Left kidney (tissue), 1 donor: ENCODE measurements at regions not wholly inside any gene's neighbourhood (a gene's known extent, or its start where the extent isn't known, plus 50 kb on each side); places are given as distances from the start of the nearest gene placed in this dataset.

Source experiments
- DNase-seq: peaks from one replicate; pipeline ENCODE4 v3.0.0-alpha.2; 2013

DNA sequence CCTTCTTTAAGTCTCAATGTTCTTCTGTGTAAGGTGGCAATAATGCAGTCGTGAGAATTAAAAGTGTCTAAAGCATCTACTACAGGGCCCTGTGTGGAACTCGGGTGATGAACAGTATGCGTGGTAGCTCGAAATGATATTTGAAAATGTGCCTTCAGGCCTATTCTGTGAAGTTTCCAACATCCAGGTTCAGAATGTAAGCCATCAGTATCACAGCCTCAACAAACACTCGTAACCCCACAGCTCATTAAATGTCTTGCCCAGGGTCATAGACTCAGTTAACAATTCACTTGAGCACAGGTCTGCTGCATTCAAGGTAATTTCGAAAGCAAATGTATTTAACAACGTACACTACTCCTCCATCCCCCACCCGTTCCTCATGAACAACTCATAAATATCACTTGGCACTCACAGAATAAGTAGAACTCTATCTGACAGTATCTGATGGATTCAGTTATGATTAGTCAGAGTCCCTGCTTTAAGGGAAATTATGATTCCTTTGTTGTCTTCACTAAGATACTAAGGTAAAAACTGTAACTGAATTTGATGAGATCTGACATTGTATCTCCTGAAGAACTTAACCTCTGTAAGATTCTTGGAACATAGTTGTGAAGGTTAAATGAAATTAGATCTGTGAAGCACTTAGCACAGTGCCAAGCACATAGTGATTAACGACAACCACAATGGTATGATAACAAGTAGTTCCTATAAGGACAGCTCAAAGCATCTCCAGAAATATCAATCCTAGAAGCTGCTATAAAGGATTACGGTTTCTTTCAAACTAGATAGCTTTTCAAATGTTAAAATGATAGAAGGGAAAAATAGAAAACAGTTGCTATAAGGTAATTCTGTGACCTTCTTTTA is 642.3 kb downstream of the TBL1XR1 start:
- DNase-seq, result peak; percentile 24

DNA sequence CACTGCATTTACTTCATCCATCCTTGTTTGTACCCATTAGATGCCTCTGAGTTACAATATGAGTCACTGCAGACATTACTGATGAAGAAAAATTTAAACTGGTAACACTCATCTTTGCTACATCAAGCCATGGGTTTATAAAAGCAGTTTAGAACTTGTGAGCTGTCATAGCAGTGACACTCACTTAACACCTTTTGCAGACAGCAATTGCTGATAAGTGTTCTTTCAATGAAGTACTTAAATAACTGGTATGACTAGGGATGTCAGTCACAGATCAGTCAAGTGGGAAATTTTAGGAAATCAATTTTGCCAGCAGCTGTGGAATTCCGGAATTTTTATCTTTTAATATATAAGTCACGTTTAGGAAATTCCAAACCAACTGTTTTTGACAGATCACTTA is 643.0 kb downstream of the TBL1XR1 start:
- DNase-seq, result no peak

DNA sequence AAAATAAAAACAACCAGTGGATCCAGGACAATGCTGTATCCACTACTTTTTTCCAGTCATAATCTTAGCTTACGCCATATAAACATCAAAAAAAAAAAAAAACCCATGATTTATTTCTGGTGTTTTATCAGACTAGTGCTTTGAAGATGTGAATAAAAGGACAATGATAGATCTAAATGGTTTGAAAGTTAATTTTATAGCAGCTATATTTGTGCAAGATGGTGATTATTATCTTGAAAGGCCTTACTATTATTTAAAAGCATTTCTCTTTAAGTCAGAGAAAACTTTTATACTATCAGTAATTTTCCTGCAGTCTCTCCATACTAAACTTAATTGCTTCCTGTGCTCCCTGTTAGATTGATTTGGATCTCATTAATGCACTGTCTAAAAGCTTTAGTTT is 670.3 kb downstream of the TBL1XR1 start:
- DNase-seq, result no peak

DNA sequence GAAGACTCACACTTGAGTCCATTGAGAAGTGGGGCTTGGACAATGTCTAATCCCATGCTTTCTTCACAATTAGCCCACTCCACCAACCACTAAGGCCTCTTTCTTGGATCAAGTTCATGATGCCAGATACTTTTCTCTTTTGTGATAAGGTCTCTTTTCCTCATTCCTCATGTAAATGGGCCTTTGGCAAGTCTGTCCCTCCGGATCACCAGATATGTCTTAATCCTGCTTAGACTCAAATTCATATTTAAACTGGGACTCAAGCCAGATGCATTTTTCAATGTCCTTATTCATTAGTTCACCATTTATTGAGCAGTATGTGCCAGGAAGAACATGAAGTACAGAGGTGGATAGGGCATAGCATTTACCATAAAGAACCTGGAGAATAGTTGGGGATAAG is 671.1 kb downstream of the TBL1XR1 start:
- no peak for DNase-seq

DNA sequence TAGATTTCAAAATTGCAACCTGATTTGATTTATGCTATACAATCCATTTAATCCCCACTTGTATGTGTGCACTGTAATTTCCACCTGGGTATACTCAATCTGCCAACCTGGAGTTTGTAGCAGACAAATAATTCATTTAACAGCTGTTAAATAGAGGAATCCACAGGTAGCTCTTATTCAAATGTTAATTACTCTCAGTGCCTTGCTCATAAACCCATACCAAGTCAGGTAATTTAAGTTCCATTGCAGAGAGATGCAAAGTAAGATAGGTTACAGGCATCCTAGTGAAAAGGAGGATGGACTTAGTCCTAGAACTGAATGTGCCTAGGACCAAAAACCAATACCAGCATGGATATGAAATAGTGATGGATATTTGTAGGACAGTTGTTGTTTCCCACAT is 674.2 kb downstream of the TBL1XR1 start:
- no peak for DNase-seq

DNA sequence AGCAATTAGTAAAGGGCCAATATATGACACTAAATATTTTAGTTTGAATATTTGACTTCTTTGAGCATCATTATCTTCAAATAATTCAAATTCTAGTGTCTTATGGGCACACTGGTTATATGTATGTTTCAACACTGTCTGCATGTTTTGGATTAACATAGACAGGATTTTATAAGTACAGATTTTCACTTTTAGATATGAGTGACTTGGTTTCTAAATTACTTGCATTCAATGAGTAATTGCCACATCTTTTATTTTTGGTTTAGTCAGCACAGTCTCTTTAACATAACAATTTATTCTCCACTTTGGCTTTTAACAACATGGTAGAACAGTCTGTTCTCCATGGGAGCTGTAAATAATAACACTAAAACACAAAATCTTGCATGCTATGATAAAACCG is 674.8 kb downstream of the TBL1XR1 start:
- DNase-seq, result no peak

DNA sequence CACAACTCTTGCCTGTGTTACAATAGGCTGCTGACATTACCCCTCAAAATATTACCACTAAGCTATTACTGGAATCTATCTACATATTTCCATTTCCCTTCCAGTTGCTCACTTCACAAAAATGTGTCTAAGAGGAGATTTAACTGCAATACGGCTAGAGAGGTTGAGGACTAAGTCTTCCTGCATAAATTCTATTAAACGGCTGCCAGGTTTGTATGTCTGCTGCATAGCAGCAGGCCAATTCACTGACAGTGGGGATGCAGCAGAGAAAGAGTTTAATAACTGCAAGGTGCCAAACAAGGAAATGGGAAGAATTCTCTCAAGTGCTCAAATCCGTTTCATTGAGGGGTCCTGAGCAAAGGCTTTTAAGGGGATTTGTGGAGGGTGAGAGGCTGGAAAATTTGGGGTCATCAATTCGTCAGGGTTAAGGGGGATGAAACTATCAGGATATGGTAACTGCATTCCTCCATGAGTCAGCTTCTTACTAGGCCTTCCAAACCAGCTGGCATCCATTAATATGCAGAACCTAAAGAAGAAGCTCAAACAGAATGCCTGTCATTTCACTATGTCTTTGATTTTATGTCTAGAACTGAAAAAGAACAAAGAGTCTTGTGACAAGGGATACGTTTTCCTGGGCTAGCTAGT is 675.6 kb downstream of the TBL1XR1 start:
- no peak for DNase-seq

DNA sequence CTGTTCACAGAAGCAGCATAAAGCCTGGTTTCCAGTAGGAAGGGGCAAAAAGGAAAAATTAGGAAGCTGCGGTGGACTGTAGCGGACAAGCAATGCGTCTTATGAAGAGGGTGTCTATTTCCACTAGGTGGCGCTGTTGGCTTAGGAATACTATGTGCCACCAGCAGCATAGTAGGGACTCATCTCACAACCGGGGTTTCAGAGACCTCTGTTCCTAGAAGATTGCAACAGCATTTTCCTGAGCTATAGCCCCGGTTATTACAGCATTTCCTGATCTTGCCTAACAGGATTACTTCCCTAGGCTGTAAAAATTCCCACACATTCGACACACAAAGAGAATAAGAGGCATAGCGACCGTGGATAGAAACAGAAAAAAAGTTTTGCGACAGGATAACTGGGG is 683.0 kb downstream of the TBL1XR1 start:
- DNase-seq, result no peak

DNA sequence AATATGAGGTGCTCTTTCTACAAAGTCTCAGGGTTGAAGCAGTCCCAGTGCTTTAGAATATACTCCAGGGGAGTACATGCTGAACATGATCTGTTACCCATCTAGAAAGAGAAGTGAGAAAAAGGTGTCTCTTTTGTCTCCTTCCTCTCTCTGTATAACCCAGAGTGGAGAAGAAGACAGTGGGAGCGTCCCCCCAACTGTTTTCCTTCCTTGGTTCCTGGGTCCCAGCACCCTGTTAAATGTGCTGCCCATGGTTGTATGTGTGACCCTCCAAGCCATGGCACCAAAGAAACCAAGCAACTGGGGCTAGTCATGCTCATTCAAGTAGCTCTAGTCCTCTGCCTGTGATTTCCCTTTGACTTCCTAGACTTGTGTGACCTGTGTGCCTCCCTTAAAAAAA is 683.7 kb downstream of the TBL1XR1 start:
- peak; percentile 4 for DNase-seq

DNA sequence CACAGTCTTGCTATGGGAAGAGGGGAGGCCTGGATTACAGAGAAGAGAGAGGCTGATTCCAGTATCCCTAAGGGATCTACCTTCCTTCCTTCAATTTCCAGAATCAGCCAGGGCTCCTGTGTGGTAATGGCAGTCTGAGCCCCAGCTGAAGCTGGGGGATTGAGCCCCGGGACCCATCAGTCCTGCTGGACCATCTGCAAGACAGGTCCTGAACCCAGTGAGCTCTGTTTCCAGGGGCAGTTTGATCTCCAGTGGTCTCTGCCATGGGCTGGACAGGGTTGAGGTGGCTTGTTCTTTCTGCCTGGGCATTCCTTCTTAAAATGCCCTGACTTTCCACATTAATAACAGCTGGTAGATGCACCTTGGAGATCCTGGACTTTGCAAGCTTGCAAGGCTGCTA is 685.2 kb downstream of the TBL1XR1 start:
- DNase-seq, result no peak

DNA sequence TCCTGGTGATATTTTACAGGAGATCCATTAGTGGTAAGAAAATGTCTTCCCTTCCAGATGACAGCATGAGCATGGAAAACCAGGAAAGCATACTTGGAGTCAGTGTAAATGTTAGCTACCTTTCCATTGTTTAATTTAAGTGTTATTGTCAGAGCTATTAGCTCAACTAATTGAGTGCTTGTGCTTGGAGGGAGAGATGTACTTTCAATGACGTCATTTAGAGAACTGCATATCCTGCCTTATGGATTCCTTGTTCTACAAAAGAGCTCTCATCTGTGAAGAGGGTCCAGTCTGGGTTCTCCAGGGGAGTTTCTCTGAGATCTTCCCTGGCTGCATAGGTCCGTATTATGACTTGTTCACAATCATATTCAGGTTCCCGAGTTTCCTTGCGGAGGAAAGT is 687.2 kb downstream of the TBL1XR1 start:
- DNase-seq, result no peak

DNA sequence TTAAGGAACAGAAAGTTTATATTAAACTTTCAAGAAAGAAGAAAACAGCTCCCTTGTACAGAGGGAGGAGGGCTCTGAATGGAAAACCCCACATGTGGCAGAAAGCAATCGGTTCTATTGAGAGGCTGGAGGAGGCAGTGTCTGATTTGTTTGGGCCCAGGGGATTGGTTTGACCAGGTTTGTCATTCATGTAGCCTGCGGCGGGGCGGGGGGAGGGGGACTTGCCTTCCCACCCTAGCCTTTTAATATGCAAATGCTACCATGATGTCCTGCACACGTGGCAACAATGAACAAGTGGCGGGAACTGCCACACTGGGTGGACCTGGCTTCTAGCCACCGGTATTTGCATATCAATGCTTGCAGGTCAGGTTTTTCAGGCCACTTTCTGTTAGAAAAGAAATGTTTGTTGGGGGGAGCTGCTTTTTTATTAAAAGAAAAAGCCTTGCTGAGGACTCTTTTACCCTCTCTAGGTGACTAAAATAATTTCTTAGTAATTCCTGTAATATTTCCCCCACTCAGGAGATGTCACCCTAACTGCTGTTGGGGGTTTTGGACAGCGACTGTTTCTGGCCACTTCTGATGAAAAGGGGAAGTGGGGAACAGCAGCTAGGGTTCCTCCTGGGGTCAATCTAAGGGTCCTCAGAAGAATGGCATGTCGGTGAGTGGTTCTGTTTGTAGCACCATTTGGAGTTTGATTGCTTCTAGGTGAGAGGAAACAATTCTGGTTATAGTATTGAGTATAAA is 691.2 kb downstream of the TBL1XR1 start:
- DNase-seq, result no peak

DNA sequence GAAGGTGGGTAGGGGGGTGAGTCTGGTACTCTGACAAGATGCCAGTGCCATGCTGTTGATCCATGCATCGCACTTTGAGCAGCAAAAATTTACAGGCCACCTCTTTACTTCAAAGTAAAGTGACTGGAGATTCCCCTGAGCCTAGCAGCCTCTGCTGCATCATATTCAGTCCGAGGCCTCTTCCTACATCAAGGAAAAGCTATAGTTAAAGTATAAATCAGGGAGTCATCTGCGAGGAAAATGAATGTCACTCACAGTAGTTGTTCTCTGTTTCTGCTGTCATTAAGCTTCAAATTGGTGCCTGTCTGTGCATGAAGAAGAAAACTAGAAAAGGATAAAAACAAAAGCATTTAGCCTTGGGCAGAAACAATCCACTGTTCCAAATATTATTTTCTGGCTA is 706.2 kb downstream of the TBL1XR1 start:
- DNase-seq, result no peak

DNA sequence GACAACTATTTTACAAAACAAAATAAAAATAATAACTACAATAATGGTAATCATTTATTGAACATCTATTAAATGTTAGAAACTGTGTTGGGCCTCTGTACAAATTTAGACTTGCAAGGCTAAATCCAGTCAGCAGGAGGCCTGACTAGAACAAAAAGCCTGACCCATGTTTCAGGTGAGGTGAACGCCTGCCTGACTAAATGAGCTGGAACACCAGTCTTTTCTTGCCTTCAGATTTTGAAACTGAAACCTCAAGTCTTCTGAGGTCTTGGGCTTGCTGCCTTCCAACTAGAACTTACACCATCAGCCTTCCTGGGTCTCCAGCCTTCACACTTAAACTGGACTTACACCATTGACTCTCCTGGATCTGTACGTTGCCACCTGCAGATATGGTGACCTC is 706.9 kb downstream of the TBL1XR1 start:
- no peak for DNase-seq

DNA sequence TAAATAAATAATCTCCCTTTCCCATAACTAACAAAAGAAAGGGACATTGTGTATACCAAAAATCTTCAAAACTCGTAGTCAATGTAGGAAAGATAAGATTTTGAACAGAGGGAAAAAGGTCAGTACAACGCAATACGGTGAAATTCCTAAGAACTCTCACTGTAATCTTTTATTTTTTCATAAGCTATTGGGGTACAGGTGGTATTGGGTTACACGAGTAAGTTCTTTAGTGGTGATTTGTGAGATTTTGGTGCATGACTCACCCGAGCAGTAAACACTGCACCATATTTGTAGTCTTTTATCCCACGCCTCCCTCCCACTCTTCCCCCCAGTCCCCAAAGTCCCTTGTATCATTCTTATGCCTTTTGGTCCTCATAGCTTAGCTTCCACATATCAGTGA is 718.0 kb downstream of the TBL1XR1 start:
- DNase-seq, result no peak

DNA sequence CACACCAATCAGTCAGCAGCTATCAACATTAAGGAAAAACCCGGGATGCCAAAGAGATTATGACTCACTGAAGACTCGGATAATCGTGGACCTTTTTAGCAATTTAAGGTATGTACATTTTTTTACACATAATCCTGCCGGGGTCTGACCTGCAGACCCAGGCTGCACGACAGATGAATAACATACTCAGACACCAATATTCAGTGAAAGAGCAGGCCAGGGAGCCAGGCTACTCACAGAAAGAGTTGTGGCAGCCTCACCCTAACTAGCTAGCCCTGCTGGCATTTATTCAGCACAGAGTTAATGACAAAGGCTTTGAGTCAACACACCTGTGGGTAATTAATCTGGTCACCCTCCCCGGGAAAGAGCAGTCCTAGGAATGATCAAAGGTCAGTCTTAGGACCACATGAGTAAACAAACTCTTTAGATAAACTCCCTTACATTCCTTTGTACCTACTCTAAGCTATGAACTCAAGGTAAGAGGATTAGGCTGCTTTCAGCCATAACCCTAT is 727.5 kb downstream of the TBL1XR1 start:
- DNase-seq, result no peak

DNA sequence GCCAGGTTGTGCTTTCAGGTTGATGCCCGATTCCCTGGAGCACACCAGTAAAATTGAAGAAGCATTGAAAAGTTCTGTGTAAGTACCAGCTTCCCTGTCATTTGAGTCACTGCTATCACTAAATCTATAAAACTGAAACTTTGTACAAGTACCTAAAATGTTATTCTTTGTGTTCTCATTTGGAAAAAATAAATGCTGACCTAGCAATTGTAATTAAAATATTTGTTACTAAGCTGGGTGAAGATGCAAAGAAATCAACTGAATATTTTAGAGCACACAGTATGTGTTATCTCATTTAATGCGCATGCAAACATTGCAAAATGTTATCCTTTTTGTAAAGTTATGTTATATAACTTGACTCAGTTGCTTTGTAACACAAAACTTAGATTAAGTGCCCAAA is 733.7 kb downstream of the TBL1XR1 start:
- DNase-seq, result no peak

DNA sequence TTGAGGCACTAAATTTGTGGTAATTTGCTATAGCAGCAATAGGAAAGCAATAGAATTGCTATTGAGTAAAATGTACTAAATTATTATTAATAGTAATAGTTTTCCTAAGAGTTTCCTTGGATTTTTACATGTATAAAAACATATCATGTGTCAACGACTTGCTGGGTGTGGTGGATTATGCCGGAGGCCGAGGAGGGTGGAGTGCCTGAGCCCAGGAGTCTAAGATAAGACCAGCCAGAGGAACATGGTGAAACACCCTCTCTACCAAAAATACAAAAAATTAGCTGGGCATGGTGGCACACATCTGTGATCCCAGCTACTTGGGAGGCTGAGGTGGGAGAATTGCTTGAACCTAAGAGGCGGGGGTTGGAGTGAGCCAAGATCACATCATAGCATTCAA is 749.9 kb downstream of the TBL1XR1 start:
- no peak for DNase-seq

DNA sequence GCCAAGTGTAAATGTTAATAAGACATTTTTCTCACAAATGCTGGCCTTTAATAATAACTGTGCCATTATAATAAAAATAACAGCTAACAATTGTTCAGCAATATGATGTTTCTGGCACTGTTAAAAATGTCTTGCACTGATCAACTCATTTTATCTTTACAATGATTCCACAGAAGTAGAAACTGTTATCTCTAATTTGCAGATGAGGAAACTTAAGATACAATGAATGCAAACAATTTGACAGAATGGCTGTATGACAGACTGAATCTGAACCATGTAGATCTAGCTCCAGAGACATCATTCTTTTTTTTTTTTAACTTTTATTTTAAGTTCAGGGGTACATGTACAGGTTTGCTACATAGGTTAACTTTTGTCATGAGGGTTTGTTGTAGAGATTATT is 755.0 kb downstream of the TBL1XR1 start:
- DNase-seq, result no peak

DNA sequence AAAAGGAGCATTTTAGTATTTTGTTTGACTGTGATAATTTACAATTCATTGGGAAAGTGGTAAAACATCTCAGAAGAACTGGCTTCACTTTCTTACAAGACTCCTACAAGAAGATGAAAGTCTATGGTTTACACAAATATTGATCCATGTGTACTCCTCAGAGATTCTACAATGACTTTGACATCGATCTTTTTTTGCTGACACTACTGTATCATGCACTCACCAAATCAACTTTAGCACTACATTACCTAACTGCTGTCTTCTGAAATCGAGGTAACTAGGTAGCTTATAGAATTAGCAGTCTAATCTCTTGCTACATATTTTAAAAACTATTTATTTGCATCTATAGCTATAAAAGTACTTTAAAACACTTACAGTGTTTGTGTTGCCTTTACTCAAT is 757.6 kb downstream of the TBL1XR1 start:
- DNase-seq, result no peak

DNA sequence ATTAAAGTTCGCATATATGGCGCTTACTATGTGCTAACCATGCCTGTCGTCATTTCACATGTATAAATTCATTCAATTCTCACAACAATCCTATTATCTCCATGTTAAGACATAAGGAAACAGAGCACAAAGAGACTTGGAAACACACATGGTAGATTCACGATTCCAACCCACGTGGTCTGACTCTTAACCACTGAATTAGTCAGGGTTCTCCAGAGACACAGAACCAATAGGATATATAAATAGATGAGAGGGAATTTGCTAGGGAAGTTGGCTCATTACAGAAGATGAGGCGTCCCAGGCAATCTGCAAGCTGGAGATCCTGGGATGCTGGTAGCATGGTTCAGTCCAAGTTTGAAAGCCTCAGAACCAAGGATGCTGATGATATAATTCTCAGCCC is 765.3 kb downstream of the TBL1XR1 start:
- no peak for DNase-seq

DNA sequence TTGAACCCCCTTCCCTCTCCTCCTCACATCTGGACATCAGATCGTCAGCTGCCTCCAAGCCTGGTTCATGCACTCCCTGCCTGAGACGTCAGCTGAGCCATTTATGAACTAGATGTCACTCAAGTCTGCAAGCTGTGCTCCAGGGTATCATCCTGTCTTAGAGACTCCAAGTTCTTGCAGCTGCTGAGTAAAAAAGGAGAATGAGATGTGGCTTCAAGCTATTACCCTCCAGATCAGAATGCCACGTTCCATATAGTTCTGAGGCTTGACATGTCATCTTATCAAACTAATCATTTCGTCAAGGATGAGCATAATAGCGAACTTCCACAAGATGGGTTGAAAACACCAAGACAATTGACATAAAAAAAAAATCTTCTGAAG is 766.3 kb downstream of the TBL1XR1 start:
- no peak for DNase-seq
